Muscle layer of duodenum (tissue), 2 donors: ENCODE measurements at regions not wholly inside any gene's neighbourhood (a gene's known extent, or its start where the extent isn't known, plus 50 kb on each side); places are given as distances from the start of the nearest gene placed in this dataset.

Source experiments
- H3K27ac ChIP-seq: one replicate; pipeline ENCODE4 v1.7.0; 2013; ENCODE audit warnings: mild to moderate bottlenecking, low read length
- H3K27me3 ChIP-seq: one replicate; pipeline ENCODE4 v1.7.0; 2013; ENCODE audit warnings: low read depth, mild to moderate bottlenecking, control low read depth, low read length
- H3K36me3 ChIP-seq, 2 donors: one replicate each; pipeline ENCODE4 v1.7.0; 2013; ENCODE audit warnings: low read length in 2 of 2, control low read depth in 1 of 2, mild to moderate bottlenecking in 1 of 2; ENCODE audit not compliant: insufficient read depth in 2 of 2, control insufficient read depth in 1 of 2
- H3K4me1 ChIP-seq, 2 donors: one replicate each; pipeline ENCODE4 v1.7.0; 2013; ENCODE audit warnings: low read length in 2 of 2, mild to moderate bottlenecking in 2 of 2, control low read depth in 1 of 2, moderate library complexity in 1 of 2; ENCODE audit not compliant: insufficient read depth in 2 of 2, control insufficient read depth in 1 of 2
- H3K4me3 ChIP-seq, 2 donors: one replicate each; pipeline ENCODE4 v1.7.0; 2013; ENCODE audit warnings: low read length in 2 of 2, low read depth in 1 of 2, mild to moderate bottlenecking in 1 of 2
- H3K9me3 ChIP-seq, 2 donors: one replicate each; pipeline ENCODE4 v1.7.0; 2013; ENCODE audit warnings: low read length in 2 of 2, control low read depth in 1 of 2, mild to moderate bottlenecking in 1 of 2; ENCODE audit not compliant: control insufficient read depth in 1 of 2
- donor health status: healthy.

- H3K27ac ChIP-seq, result no peak overlapping the region
Measured at GRCh38 chr2:42918671-42919318, 126.4 kb upstream of the HAAO start.

GRCh38 chr2:42918041-42918440 is 125.7 kb upstream of the HAAO start:
- H3K27me3 ChIP-seq, result no peaks in the 10 kb centered on the region
- peaks cover 5 to 17% of the 10 kb centered on the region in 2 donors for H3K4me1 ChIP-seq
- H3K36me3 ChIP-seq, result no peaks in the 10 kb centered on the region
- H3K27ac ChIP-seq, result no peak overlapping the region
- no peak overlapping the region for H3K4me3 ChIP-seq
- H3K9me3 ChIP-seq, result no peaks in the 10 kb centered on the region

More at GRCh38 chr2:42918671-42919318, 126.4 kb upstream of the HAAO start:
- no peaks in the 10 kb centered on the region for H3K27me3 ChIP-seq
- H3K4me1 ChIP-seq, result peaks cover 7 to 18% of the 10 kb centered on the region in 2 donors
- no peak overlapping the region for H3K4me3 ChIP-seq
- no peaks in the 10 kb centered on the region for H3K36me3 ChIP-seq
- no peaks in the 10 kb centered on the region for H3K9me3 ChIP-seq

GRCh38 chr2:42917425-42917927 is 125.1 kb upstream of the HAAO start:
- peak overlapping the region; percentile 10 for H3K27ac ChIP-seq
- H3K4me3 ChIP-seq, result peak overlapping the region in 1 of 2 donors; percentile 5
- H3K36me3 ChIP-seq, result no peaks in the 10 kb centered on the region
- H3K9me3 ChIP-seq, result no peaks in the 10 kb centered on the region
- no peaks in the 10 kb centered on the region for H3K27me3 ChIP-seq
- H3K4me1 ChIP-seq, result peaks cover 0 to 17% of the 10 kb centered on the region in 2 donors

- H3K36me3 ChIP-seq, result no peaks in the 10 kb centered on the region
- H3K9me3 ChIP-seq, result no peaks in the 10 kb centered on the region
- H3K27me3 ChIP-seq, result no peaks in the 10 kb centered on the region
Measured at GRCh38 chr2:42916324-42916723, 123.9 kb upstream of the HAAO start.

GRCh38 chr2:42914860-42915259 is 122.5 kb upstream of the HAAO start:
- Histone ChIP-seq H3K27me3 (no peaks in the 10 kb centered on the region), H3K9me3 (no peaks in the 10 kb centered on the region), H3K4me3 (no peak overlapping the region), H3K36me3 (no peaks in the 10 kb centered on the region), H3K4me1 (peaks cover 8 to 12% of the 10 kb centered on the region in 2 donors), H3K27ac (no peak overlapping the region)

More at GRCh38 chr2:42916324-42916723, 123.9 kb upstream of the HAAO start:
- Histone ChIP-seq H3K4me3 (no peak overlapping the region), H3K4me1 (peaks cover 0 to 12% of the 10 kb centered on the region in 2 donors), H3K27ac (no peak overlapping the region)

- Histone ChIP-seq H3K4me3 (no peak overlapping the region), H3K27ac (no peak overlapping the region), H3K4me1 (peaks cover 12% of the 10 kb centered on the region in 2 donors), H3K27me3 (no peaks in the 10 kb centered on the region), H3K9me3 (no peaks in the 10 kb centered on the region), H3K36me3 (no peaks in the 10 kb centered on the region)
Measured at GRCh38 chr2:42914314-42914713, 121.9 kb upstream of the HAAO start.

- Histone ChIP-seq H3K4me3 (no peak overlapping the region), H3K9me3 (no peaks in the 10 kb centered on the region), H3K4me1 (peaks cover 12 to 20% of the 10 kb centered on the region in 2 donors), H3K36me3 (no peaks in the 10 kb centered on the region), H3K27me3 (no peaks in the 10 kb centered on the region), H3K27ac (no peak overlapping the region)
Measured at GRCh38 chr2:42913280-42913878, 121.0 kb upstream of the HAAO start.

GRCh38 chr2:42910645-42911405 is 118.4 kb upstream of the HAAO start:
- Histone ChIP-seq H3K9me3 (no peaks in the 10 kb centered on the region), H3K4me3 (no peak overlapping the region), H3K27me3 (no peaks in the 10 kb centered on the region), H3K27ac (no peak overlapping the region), H3K36me3 (no peaks in the 10 kb centered on the region), H3K4me1 (peaks cover 25 to 41% of the 10 kb centered on the region in 2 donors)

- no peaks in the 10 kb centered on the region for H3K27me3 ChIP-seq
- no peak overlapping the region for H3K4me3 ChIP-seq
- no peak overlapping the region for H3K27ac ChIP-seq
- H3K9me3 ChIP-seq, result no peaks in the 10 kb centered on the region
- no peaks in the 10 kb centered on the region for H3K36me3 ChIP-seq
- H3K4me1 ChIP-seq, result peaks cover 27 to 50% of the 10 kb centered on the region in 2 donors
Measured at GRCh38 chr2:42909966-42910365, 117.6 kb upstream of the HAAO start.

- Histone ChIP-seq H3K4me1 (peaks cover 19 to 56% of the 10 kb centered on the region in 2 donors), H3K27ac (peak overlapping the region; percentile 84), H3K27me3 (no peaks in the 10 kb centered on the region), H3K36me3 (no peaks in the 10 kb centered on the region), H3K4me3 (no peak overlapping the region), H3K9me3 (no peaks in the 10 kb centered on the region)
Measured at GRCh38 chr2:42908518-42909200, 116.3 kb upstream of the HAAO start.

- Histone ChIP-seq H3K27ac (peak overlapping the region; percentile 84), H3K27me3 (no peaks in the 10 kb centered on the region), H3K4me1 (peaks cover 19 to 56% of the 10 kb centered on the region in 2 donors), H3K4me3 (no peak overlapping the region), H3K36me3 (no peaks in the 10 kb centered on the region), H3K9me3 (no peaks in the 10 kb centered on the region)
Measured at GRCh38 chr2:42907835-42908234, 115.5 kb upstream of the HAAO start.
